KOPT-K1 (cell line): ENCODE measurements at regions not wholly inside any gene's neighbourhood (a gene's known extent, or its start where the extent isn't known, plus 50 kb on each side); places are given as distances from the start of the nearest gene placed in this dataset.

ENCODE experiments used
- H3K27ac ChIP-seq: fragments of 200-600 bp; sonication (generic); 2 replicates; pipeline ENCODE4 v1.5.1; 2016; ENCODE audit warnings: antibody characterized with exemption, mild to moderate bottlenecking, low read depth, low read length; ENCODE audit not compliant: poor library complexity, severe bottlenecking
- H3K36me3 ChIP-seq: fragments of 200-600 bp; sonication (generic); 2 replicates; pipeline ENCODE4 v1.5.1; 2017; ENCODE audit warnings: antibody characterized with exemption, mild to moderate bottlenecking, low read length, moderate library complexity; ENCODE audit not compliant: insufficient read depth
- H3K9me3 ChIP-seq: fragments of 200-600 bp; sonication (generic); 2 replicates; pipeline ENCODE4 v1.5.1; 2017; ENCODE audit warnings: antibody characterized with exemption, low read length, mild to moderate bottlenecking; ENCODE audit not compliant: insufficient read depth, poor library complexity, severe bottlenecking

DNA sequence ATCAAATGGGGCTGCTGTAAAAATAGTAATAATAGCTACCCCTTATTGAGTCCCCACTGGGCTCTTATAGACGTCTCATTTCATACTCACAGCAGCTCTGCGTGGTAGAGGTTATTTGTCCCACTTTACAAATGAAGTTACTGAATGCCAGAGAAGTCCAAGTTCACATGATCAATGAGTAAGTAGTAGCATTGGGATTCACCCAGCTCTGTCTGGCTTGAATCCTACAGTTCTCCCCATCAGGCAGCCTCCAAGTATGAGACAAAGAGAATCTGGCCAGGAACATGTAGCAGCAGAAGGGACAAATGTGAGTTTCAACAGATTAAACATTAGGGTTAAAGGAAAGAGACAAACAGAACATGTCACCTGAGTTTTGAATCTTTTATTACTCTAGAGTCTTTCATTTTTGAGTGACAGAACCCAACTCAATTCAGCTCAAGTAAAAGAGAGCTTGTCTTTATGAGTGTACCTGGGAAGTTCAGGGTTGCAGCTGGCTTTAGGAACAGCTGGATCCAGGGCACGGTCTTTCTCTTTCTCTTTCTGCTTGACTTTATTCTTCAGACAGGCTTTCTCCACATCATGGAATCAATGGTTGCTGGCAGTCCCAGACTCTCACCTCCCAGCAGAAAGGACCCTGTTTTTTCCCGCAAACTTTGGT is 64.1 kb upstream of the JDP2 start:
- no peak overlapping the region for H3K27ac ChIP-seq
- no peaks in the 10 kb centered on the region for H3K9me3 ChIP-seq
- H3K36me3 ChIP-seq, result no peaks in the 10 kb centered on the region

DNA sequence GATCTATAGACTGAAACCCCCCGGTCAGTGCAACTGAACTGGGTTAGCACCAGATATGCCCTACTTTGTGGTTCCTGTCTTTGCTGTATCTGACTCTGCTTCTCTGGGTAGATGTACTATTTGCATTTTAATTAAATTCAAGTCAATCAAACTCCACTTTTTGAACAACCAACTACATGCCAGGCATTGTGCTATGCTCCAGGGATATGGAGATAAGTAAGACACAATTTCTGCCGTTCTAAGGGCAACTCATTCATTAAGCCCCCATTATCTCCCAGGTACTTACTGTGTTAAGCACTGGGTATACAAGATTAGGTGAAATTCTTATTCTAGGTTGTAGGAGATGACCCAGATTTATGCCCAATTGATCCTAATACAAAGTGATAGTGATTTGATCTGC is 62.7 kb upstream of the JDP2 start:
- Histone ChIP-seq H3K27ac (no peak overlapping the region), H3K9me3 (no peaks in the 10 kb centered on the region), H3K36me3 (no peaks in the 10 kb centered on the region)

DNA sequence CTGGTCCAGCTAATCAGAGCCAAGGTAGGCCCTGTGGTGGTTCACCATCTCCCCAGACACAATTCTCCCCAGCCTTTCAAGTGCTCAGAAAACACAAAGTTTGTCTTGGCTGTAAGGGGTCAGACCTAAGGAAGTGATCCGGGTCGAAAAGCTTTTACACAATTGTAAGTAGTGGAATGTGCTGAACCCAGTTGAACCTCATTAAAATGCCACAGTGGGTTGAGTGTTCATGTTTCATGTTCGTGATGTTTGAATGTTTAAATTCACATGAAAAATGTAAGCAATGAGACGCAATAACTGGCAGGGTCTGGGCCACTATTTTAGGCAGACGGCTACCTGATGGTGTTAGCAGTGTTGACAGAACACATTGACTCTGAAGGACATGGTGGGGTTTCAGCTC is 60.9 kb upstream of the JDP2 start:
- Histone ChIP-seq H3K36me3 (no peaks in the 10 kb centered on the region), H3K9me3 (no peaks in the 10 kb centered on the region), H3K27ac (no peak overlapping the region)

DNA sequence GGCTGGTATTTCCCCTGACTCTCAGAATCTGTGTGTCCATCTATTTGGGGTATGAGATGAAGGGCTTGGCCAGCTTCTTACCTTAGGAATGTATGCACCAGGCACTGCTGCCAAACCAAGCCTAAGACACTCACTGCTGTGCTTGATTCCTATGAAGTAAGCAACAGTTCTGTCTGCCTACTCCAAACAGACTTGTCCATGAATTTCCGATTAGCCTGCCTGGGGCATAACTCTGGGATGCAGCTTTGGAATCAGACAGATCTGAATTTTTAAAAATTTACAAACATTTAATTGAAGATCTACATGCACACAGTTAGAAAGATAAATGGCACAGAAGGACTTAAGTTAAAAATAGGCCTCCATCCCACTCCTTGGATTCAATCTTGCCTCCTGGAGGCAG is 59.5 kb upstream of the JDP2 start:
- Histone ChIP-seq H3K27ac (no peak overlapping the region), H3K36me3 (no peaks in the 10 kb centered on the region), H3K9me3 (no peaks in the 10 kb centered on the region)

DNA sequence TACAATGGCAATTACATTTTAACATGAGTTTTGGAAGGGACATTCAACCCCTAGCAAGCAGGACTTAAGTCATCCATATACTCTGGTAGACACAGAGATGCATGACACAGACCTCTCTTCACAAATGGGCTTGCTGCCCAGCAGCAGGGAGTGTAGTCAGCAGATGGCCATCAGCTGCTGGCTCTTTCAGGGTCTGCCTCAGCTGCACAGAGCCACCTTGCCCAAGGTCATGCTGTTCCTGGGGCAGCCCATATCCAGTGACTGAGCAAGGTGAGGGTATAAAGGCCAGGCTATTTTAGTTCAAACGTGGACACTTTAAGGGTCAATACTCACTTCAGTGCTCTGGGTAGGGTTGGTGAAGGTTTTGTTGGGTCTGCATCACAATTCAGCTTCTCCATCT is 58.3 kb upstream of the JDP2 start:
- no peaks in the 10 kb centered on the region for H3K9me3 ChIP-seq
- H3K27ac ChIP-seq, result no peak overlapping the region
- H3K36me3 ChIP-seq, result no peaks in the 10 kb centered on the region

DNA sequence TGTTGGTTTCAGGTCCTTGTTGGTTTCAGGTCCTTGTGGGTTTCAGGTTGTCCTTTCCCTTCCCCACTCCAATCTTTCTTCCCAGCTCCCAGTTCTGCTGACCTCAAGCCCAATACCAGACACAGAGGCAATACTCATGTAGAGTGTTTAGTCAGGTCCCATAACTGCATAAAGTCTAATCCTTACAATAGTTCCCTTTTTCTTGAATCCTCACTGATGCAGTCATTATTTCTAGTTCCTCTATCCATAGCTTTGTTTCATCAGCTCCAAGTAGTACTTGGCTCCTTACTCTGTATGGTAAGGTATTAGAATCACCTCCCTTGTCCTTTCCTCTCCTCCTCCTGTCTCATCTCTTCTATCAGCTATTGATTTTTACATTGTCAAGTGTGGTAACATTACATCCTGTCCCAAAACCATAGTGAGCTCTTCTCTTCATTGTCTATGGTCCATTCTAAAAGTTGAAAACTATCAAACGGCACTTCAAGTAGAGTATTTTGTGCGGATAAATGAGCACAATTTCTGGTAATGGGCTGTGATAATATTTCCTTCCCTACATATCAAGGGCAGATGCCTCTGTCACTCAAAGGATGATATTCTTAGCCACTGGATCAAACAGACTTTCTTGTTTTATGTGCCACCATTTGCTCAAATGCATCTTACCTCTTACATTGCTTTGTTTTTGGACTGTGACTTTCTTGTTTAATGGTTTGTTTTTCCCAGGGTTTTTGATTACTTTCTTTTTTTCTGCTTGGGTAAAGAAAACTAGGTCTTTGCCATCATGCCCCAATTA is 57.2 kb upstream of the JDP2 start:
- H3K27ac ChIP-seq, result no peak overlapping the region
- H3K9me3 ChIP-seq, result no peaks in the 10 kb centered on the region
- H3K36me3 ChIP-seq, result no peaks in the 10 kb centered on the region

DNA sequence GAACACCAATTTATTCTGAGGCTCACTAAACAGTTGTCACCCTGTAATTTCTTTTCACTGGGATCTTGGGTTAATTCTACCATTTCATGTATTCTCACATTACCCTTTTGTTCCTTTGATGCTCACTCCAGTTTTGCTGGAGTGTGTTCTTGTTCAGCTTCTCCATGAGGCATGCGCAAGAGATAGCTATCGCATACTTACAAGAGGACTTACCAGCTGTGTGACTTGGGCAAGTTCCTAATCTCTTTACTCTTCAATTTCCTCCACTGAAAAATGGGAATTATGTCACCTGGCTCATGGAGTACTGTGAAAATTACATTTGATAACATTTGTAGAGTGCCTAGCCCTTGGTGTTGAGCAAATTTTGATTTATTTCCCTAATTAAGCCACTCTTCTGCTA is 56.5 kb upstream of the JDP2 start:
- Histone ChIP-seq H3K36me3 (no peaks in the 10 kb centered on the region), H3K9me3 (no peaks in the 10 kb centered on the region), H3K27ac (no peak overlapping the region)

DNA sequence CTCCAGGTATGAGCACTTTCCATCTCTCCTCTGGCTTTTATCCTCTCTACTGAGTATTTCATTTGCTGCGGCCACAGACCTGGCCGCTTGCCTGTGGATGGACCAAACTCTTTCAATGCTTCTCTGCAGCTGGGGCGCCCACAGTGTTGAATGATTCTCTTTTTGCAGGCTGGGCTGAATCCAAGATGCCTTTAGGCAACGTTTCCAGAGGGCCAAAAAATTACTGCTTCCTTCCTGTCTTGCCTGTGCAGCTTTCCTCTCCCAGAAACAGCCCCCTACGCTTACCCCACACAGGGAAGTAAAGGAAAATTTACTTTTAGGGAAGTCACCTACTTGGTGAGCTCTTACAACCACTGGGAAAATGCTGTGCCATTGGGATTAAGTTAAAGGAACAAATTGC is 55.6 kb upstream of the JDP2 start:
- Histone ChIP-seq H3K36me3 (no peaks in the 10 kb centered on the region), H3K9me3 (no peaks in the 10 kb centered on the region), H3K27ac (no peak overlapping the region)

DNA sequence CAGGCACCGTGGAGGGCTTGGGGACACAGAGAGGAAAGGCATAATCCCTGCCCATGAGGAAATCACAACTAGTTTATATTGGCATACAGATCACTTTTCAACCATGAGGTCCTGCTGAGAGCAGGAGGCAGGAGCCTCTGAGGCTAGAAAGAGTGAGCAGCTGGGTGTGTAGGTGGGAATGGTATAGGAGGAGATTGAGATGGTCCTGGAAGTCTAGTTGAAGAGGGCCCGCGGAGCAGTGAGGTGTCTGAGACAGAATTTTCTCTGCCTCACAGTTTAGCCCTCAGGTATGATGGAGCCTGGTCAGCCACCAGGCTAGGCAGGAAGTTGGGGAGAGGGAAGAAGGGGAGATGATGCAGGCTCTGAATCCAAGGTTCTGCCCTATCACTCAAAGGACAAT is 54.7 kb upstream of the JDP2 start:
- Histone ChIP-seq H3K36me3 (no peaks in the 10 kb centered on the region), H3K27ac (no peak overlapping the region), H3K9me3 (no peaks in the 10 kb centered on the region)

DNA sequence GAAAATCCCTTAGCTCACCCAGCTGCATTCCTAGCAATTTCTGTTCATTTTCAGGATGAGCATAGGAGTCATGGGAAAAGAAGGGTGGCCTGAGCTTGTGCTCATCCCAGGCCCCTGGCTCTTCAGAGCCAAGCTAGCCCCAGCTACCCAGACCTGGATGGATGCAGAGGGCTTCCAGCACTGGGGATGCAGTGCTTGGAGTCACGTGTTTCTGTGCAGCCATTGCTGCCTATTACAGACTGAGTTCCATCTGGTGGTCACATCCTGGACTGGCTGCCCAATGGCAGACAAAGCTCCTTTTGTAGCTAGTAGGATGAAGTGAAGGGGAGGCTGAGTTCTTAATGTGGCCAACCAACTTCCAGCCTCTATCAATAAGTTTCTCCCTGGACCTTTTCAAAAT is 54.2 kb upstream of the JDP2 start:
- no peak overlapping the region for H3K27ac ChIP-seq
- no peaks in the 10 kb centered on the region for H3K36me3 ChIP-seq
- no peaks in the 10 kb centered on the region for H3K9me3 ChIP-seq

DNA sequence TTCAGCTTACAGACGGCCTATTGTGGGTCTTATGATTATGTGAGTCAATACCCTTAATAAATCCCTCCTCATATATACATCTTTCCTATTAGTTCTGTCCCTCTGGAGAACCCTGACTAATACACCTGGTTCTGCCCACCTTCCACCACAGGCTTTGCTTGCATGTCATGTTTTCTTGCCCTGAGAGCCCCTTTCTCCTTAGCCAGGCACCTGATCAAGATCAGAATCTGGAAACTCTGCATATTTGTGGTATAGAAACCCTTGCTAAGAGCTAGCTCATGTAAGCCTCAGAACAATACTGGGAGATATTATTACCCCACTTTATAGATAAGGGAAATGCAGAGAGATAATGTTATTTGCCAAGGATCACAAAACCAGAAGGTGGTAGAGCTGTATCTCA is 52.9 kb upstream of the JDP2 start:
- no peaks in the 10 kb centered on the region for H3K9me3 ChIP-seq
- H3K27ac ChIP-seq, result no peak overlapping the region
- H3K36me3 ChIP-seq, result no peaks in the 10 kb centered on the region

DNA sequence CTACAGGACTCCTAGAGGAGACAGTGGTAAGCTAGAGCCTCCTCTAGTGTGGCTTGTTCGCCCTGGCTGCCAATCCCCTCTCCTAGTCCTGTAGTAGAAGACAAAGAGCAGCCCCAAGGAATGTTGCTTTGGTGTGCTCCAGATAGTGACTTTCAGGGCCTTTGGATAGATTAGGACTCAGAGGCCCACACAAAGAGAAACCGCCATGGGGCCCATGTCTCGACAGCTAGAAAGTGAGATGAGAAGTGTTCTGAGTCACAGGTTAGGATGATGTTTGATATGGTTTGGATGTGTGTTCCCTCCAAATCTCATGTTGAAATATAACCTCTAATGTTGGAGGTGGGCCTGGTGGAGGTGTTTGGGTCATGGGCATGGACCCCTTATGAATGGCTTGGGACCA is 51.8 kb upstream of the JDP2 start:
- no peaks in the 10 kb centered on the region for H3K9me3 ChIP-seq
- H3K36me3 ChIP-seq, result no peaks in the 10 kb centered on the region
- H3K27ac ChIP-seq, result no peak overlapping the region
